HEK293 (cell line): ENCODE measurements at regions not wholly inside any gene's neighbourhood (a gene's known extent, or its start where the extent isn't known, plus 50 kb on each side); places are given as distances from the start of the nearest gene placed in this dataset.

ENCODE experiments used
- CTCF ChIA-PET: fragments of 350-600 bp; formaldehyde crosslinking; extraction: SDS; loops from one replicate; lab custom pipeline; 2021; ENCODE audit warnings: antibody characterized with exemption; lab: Yijun Ruan, JAX
- POLR2A ChIA-PET: fragments of 300-600 bp; formaldehyde crosslinking; extraction: SDS; loops from one replicate; lab custom pipeline; 2020; ENCODE audit warnings: antibody characterized with exemption, inconsistent platforms; lab: Yijun Ruan, JAX
- H3K27ac ChIP-seq: fragments of 200-500 bp; sonication (Bioruptor generic); 2 replicates; pipeline ENCODE4 v1.5.1; 2014; ENCODE audit warnings: low read depth, low read length, control low read depth, inconsistent platforms; ENCODE audit errors: extremely low read depth
- H3K36me3 ChIP-seq, 2 experiments: fragments of 200-500 bp in 1 of 2; sonication (Bioruptor generic) in 1 of 2; 1 replicate in 1 of 2; 2 replicates in 1 of 2; pipeline ENCODE4 v1.5.1; 2014 to 2017; ENCODE audit warnings: inconsistent platforms in 2 of 2, low read length in 2 of 2; ENCODE audit not compliant: control insufficient read depth in 2 of 2, insufficient read depth in 1 of 2
- H3K4me1 ChIP-seq: fragments of 200-500 bp; sonication (Bioruptor generic); 2 replicates; pipeline ENCODE4 v1.5.1; 2014; ENCODE audit warnings: mild to moderate bottlenecking, low read length, inconsistent platforms; ENCODE audit not compliant: control insufficient read depth, insufficient read depth
- H3K4me3 ChIP-seq: 2 replicates; pipeline ENCODE4 v1.5.1; 2011; ENCODE audit warnings: low read depth, mild to moderate bottlenecking, control low read depth, low read length, moderate library complexity
- H3K9me3 ChIP-seq: fragments of 200-500 bp; sonication (Bioruptor generic); 2 replicates; pipeline ENCODE4 v1.5.1; 2014; ENCODE audit warnings: low read depth, low read length, inconsistent platforms; ENCODE audit not compliant: control insufficient read depth, insufficient read depth
- EGR2 ChIP-seq: fragments of 450-650 bp; formaldehyde crosslinking; IDR thresholded peaks from 2 replicates; pipeline ENCODE4 v1.5.1; 2016; ENCODE audit warnings: low read depth, missing biosample characterization, missing genetic modification characterization
- HOXA7 ChIP-seq: sonication (generic); formaldehyde crosslinking; IDR thresholded peaks from 2 replicates; pipeline ENCODE4 v1.8.1; 2022; ENCODE audit warnings: missing genetic modification reagents, borderline replicate concordance
- KLF1 ChIP-seq: fragments of 450-650 bp; formaldehyde crosslinking; IDR thresholded peaks from 2 replicates; pipeline ENCODE4 v1.5.1; 2016; ENCODE audit warnings: missing biosample characterization, missing genetic modification characterization
- KLF16 ChIP-seq: fragments of 450-650 bp; formaldehyde crosslinking; IDR thresholded peaks from 2 replicates; pipeline ENCODE4 v1.5.1; 2017; ENCODE audit warnings: missing biosample characterization, missing genetic modification characterization
- PBX3 ChIP-seq: sonication (generic); formaldehyde crosslinking; IDR thresholded peaks from 2 replicates; pipeline ENCODE4 v1.8.1; 2022; ENCODE audit warnings: mild to moderate bottlenecking, moderate library complexity, missing genetic modification reagents
- PRDM1 ChIP-seq: fragments of 450-650 bp; formaldehyde crosslinking; IDR thresholded peaks from 2 replicates; pipeline ENCODE4; 2016; ENCODE audit warnings: missing biosample characterization, missing genetic modification characterization
- SP7 ChIP-seq: fragments of 450-650 bp; formaldehyde crosslinking; IDR thresholded peaks from 2 replicates; pipeline ENCODE4 v1.5.1; 2016; ENCODE audit warnings: missing biosample characterization, missing genetic modification characterization
- ZNF133 ChIP-seq: fragments of 450-650 bp; formaldehyde crosslinking; IDR thresholded peaks from 2 replicates; pipeline ENCODE4 v1.5.1; 2016; ENCODE audit warnings: missing biosample characterization, missing genetic modification characterization
- ZNF174 ChIP-seq: fragments of 450-650 bp; formaldehyde crosslinking; IDR thresholded peaks from 2 replicates; pipeline ENCODE4 v1.5.0; 2017; ENCODE audit warnings: missing biosample characterization, mild to moderate bottlenecking, missing genetic modification characterization
- ZNF211 ChIP-seq: fragments of 450-650 bp; formaldehyde crosslinking; IDR thresholded peaks from 2 replicates; pipeline ENCODE4 v1.5.1; 2016; ENCODE audit warnings: low read depth, missing biosample characterization, missing genetic modification characterization
- ZNF223 ChIP-seq: fragments of 450-650 bp; formaldehyde crosslinking; IDR thresholded peaks from 2 replicates; pipeline ENCODE4 v1.5.1; 2016; ENCODE audit warnings: missing biosample characterization, missing genetic modification characterization
- ZNF239 ChIP-seq: fragments of 450-650 bp; formaldehyde crosslinking; IDR thresholded peaks from 2 replicates; pipeline ENCODE4 v1.5.1; 2016; ENCODE audit warnings: missing biosample characterization, missing genetic modification characterization
- ZNF24 ChIP-seq: fragments of 450-650 bp; formaldehyde crosslinking; IDR thresholded peaks from 2 replicates; pipeline ENCODE4 v1.5.1; 2016; ENCODE audit warnings: missing biosample characterization, missing genetic modification characterization
- ZNF292 ChIP-seq: fragments of 450-650 bp; formaldehyde crosslinking; IDR thresholded peaks from 2 replicates; pipeline ENCODE4 v1.5.1; 2016; ENCODE audit warnings: low read depth, missing biosample characterization, missing genetic modification characterization, borderline replicate concordance
- ZNF324 ChIP-seq: fragments of 450-650 bp; formaldehyde crosslinking; IDR thresholded peaks from 2 replicates; pipeline ENCODE4 v1.5.1; 2016; ENCODE audit warnings: missing biosample characterization, missing genetic modification characterization
- ZNF354C ChIP-seq: fragments of 450-650 bp; formaldehyde crosslinking; IDR thresholded peaks from 2 replicates; pipeline ENCODE4 v1.5.1; 2016; ENCODE audit warnings: missing biosample characterization, missing genetic modification characterization, low read depth, borderline replicate concordance
- ZNF362 ChIP-seq: fragments of 450-650 bp; formaldehyde crosslinking; IDR thresholded peaks from 2 replicates; pipeline ENCODE4 v1.5.1; 2016; ENCODE audit warnings: missing biosample characterization, missing genetic modification characterization
- ZNF416 ChIP-seq: fragments of 450-650 bp; formaldehyde crosslinking; IDR thresholded peaks from 2 replicates; pipeline ENCODE4 v1.5.1; 2016; ENCODE audit warnings: missing biosample characterization, missing genetic modification characterization
- ZNF433 ChIP-seq: fragments of 450-650 bp; formaldehyde crosslinking; IDR thresholded peaks from 2 replicates; pipeline ENCODE4 v1.5.1; 2016; ENCODE audit warnings: missing biosample characterization, missing genetic modification characterization, low read depth
- ZNF510 ChIP-seq: fragments of 450-650 bp; formaldehyde crosslinking; IDR thresholded peaks from 2 replicates; pipeline ENCODE4 v1.5.1; 2018; ENCODE audit warnings: mild to moderate bottlenecking, missing genetic modification characterization, missing biosample characterization; ENCODE audit not compliant: insufficient replicate concordance
- ZNF585B ChIP-seq: fragments of 450-650 bp; formaldehyde crosslinking; IDR thresholded peaks from 2 replicates; pipeline ENCODE4 v1.5.1; 2016; ENCODE audit warnings: missing biosample characterization, missing genetic modification characterization
- ZNF704 ChIP-seq: fragments of 450-650 bp; formaldehyde crosslinking; IDR thresholded peaks from 2 replicates; pipeline ENCODE4 v1.5.1; 2016; ENCODE audit warnings: missing biosample characterization, missing genetic modification characterization
- ZNF76 ChIP-seq: fragments of 450-650 bp; formaldehyde crosslinking; IDR thresholded peaks from 2 replicates; pipeline ENCODE4; 2016; ENCODE audit warnings: low read depth, missing biosample characterization, missing genetic modification characterization, borderline replicate concordance
- ZNF776 ChIP-seq: fragments of 450-650 bp; formaldehyde crosslinking; IDR thresholded peaks from 2 replicates; pipeline ENCODE4 v1.5.0; 2017; ENCODE audit warnings: missing biosample characterization, missing genetic modification characterization, borderline replicate concordance
- ZNF777 ChIP-seq: fragments of 450-650 bp; formaldehyde crosslinking; IDR thresholded peaks from 2 replicates; pipeline ENCODE4 v1.5.1; 2017; ENCODE audit warnings: missing biosample characterization, missing genetic modification characterization, borderline replicate concordance
- ZSCAN18 ChIP-seq: fragments of 450-650 bp; formaldehyde crosslinking; IDR thresholded peaks from 2 replicates; pipeline ENCODE4 v1.5.1; 2016; ENCODE audit warnings: missing biosample characterization, missing genetic modification characterization
- ZSCAN23 ChIP-seq: fragments of 450-650 bp; formaldehyde crosslinking; IDR thresholded peaks from 2 replicates; pipeline ENCODE4 v1.5.1; 2016; ENCODE audit warnings: missing biosample characterization, missing genetic modification characterization
- ZSCAN30 ChIP-seq: fragments of 450-650 bp; IDR thresholded peaks from 2 replicates; pipeline ENCODE4 v1.5.1; 2018; ENCODE audit warnings: missing biosample characterization, mild to moderate bottlenecking, missing genetic modification characterization, moderate library complexity

- H3K4me3 ChIP-seq, result no peak overlapping the region
- no peaks in the 10 kb centered on the region for H3K4me1 ChIP-seq
- no peaks in the 10 kb centered on the region for H3K36me3 ChIP-seq
- H3K27ac ChIP-seq, result no peak overlapping the region
- ChIA-PET CTCF (no interaction called here), POLR2A (no interaction called here)
- no peaks in the 10 kb centered on the region for H3K9me3 ChIP-seq
- no peak for TF ChIP-seq PBX3
- no peak for TF ChIP-seq KLF16 (tag by site-specific recombination)
- no peak for TF ChIP-seq ZNF174
- no peak for TF ChIP-seq PRDM1
- no peak for TF ChIP-seq ZNF416
- no peak for TF ChIP-seq ZNF133 (tag by site-specific recombination)
- TF ChIP-seq ZNF223 (tag by site-specific recombination), result no peak
- no peak for TF ChIP-seq ZNF76 (tag by site-specific recombination)
- no peak for TF ChIP-seq ZSCAN18 (tag by site-specific recombination)
- TF ChIP-seq ZNF585B (tag by site-specific recombination), result no peak
- no peak for TF ChIP-seq SP7
- TF ChIP-seq ZNF362 (tag by site-specific recombination), result no peak
- TF ChIP-seq ZSCAN30, result no peak
- TF ChIP-seq ZNF292 (tag by site-specific recombination), result no peak
- no peak for TF ChIP-seq ZNF354C (tag by site-specific recombination)
- no peak for TF ChIP-seq EGR2 (tag by site-specific recombination)
- no peak for TF ChIP-seq ZNF324 (tag by site-specific recombination)
Measured at GRCh38 chr1:147052677-147053076, 114.6 kb downstream of the NBPF12 start.

- no peak overlapping the region for H3K27ac ChIP-seq
- H3K4me3 ChIP-seq, result no peak overlapping the region
- no peaks in the 10 kb centered on the region for H3K36me3 ChIP-seq
- POLR2A ChIA-PET, result no interaction called here
- CTCF ChIA-PET, result no interaction called here
- H3K9me3 ChIP-seq, result no peaks in the 10 kb centered on the region
- H3K4me1 ChIP-seq, result no peaks in the 10 kb centered on the region
- TF ChIP-seq KLF1 (tag by site-specific recombination) (no peak), ZNF362 (tag by site-specific recombination) (no peak), ZNF211 (tag by site-specific recombination) (no peak), HOXA7 (CRISPR knock-in tag) (no peak), ZNF433 (tag by site-specific recombination) (no peak), ZNF777 (no peak), ZNF239 (tag by site-specific recombination) (no peak), ZNF76 (tag by site-specific recombination) (no peak), ZNF24 (tag by site-specific recombination) (no peak), ZNF292 (tag by site-specific recombination) (no peak), ZNF510 (tag by site-specific recombination) (no peak), ZNF776 (tag by site-specific recombination) (no peak), ZSCAN23 (tag by site-specific recombination) (no peak), ZNF704 (tag by site-specific recombination) (no peak)
Measured at GRCh38 chr1:147052143-147052542, 114.0 kb downstream of the NBPF12 start.
